ENCODE measurements at regions not wholly inside any gene's neighbourhood (a gene's known extent, or its start where the extent isn't known, plus 50 kb on each side); places are given as distances from the start of the nearest gene placed in this dataset.

- H3K27ac ChIP-seq (replicated peaks in 1 of 4): no peak overlapping the region
- TF ChIP-seq POLR2A (IDR thresholded peaks at IDR 0.05; ENCODE audit: low read depth) (no peak), POLR2AphosphoS5 (IDR thresholded peaks at IDR 0.05) (no peak), EP300 (IDR thresholded peaks at IDR 0.05) (no peak)
- TF ChIP-seq, protein P1, sequence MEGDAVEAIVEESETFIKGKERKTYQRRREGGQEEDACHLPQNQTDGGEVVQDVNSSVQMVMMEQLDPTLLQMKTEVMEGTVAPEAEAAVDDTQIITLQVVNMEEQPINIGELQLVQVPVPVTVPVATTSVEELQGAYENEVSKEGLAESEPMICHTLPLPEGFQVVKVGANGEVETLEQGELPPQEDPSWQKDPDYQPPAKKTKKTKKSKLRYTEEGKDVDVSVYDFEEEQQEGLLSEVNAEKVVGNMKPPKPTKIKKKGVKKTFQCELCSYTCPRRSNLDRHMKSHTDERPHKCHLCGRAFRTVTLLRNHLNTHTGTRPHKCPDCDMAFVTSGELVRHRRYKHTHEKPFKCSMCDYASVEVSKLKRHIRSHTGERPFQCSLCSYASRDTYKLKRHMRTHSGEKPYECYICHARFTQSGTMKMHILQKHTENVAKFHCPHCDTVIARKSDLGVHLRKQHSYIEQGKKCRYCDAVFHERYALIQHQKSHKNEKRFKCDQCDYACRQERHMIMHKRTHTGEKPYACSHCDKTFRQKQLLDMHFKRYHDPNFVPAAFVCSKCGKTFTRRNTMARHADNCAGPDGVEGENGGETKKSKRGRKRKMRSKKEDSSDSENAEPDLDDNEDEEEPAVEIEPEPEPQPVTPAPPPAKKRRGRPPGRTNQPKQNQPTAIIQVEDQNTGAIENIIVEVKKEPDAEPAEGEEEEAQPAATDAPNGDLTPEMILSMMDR (IDR thresholded peaks at IDR 0.05): no peak
- H3K4me3 ChIP-seq: no peak overlapping the region
- H3K4me1 ChIP-seq: peaks cover 0 to 7% (median 3%) of the 10 kb centered on the region in 4 donors
- WGBS: 100% methylated on average over 2 of the region's 2 CpGs
- no peaks in the 10 kb centered on the region for H3K36me3 ChIP-seq
- H3K9me3 ChIP-seq: no peaks in the 10 kb centered on the region
- DNase-seq (ENCODE audit: extremely low spot score): no peak
- intact Hi-C loops (cut with DNase I): no loop called here
- H3K27me3 ChIP-seq: no peaks in the 10 kb centered on the region
Observed at GRCh38 chr1:81449786-81450185, 350.9 kb upstream of the ADGRL2 start.

- no peak overlapping the region for H3K4me3 ChIP-seq
- 74% methylated on average over 9 of the region's 9 CpGs for WGBS
- H3K36me3 ChIP-seq: no peaks in the 10 kb centered on the region
- H3K4me1 ChIP-seq: peaks cover 0 to 7% (median 3%) of the 10 kb centered on the region in 4 donors
- TF ChIP-seq EP300 (IDR thresholded peaks at IDR 0.05) (no peak), POLR2A (IDR thresholded peaks at IDR 0.05; ENCODE audit: low read depth) (no peak), POLR2AphosphoS5 (IDR thresholded peaks at IDR 0.05) (no peak)
- TF ChIP-seq, protein P1 (IDR thresholded peaks at IDR 0.05): no peak
- H3K27ac ChIP-seq (replicated peaks in 1 of 4): no peak overlapping the region
- H3K9me3 ChIP-seq: no peaks in the 10 kb centered on the region
- no peak for DNase-seq (ENCODE audit: extremely low spot score)
- intact Hi-C loops (cut with DNase I): no loop called here
- H3K27me3 ChIP-seq: no peaks in the 10 kb centered on the region
Observed at GRCh38 chr1:81446000-81446669, 354.6 kb upstream of the ADGRL2 start.

DNA sequence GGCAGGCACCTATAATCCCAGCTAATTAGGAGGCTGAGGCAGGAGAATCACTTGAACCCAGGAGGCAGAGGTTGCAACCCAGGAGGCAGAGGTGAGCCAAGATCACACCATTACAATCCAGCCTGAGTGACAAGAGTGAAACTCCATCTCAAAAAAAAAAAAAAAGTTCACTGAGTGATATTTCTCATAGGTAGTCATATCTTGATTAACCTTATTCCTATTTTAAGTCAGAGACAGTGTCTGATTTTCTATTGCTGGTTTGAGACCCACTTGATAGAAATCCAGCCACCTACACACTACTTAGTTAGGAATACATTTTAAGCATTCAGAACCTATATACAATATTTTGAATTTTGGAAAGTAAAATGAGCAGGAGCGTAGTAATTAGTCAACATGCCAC, 357.4 kb upstream of the ADGRL2 start:
- 96% methylated on average over 1 of the region's 1 CpG for WGBS
- no peak for TF ChIP-seq POLR2A (IDR thresholded peaks at IDR 0.05; ENCODE audit: low read depth)
- TF ChIP-seq EP300 (IDR thresholded peaks at IDR 0.05): no peak
- TF ChIP-seq, protein P1 (IDR thresholded peaks at IDR 0.05): no peak
- no peak for TF ChIP-seq POLR2AphosphoS5 (IDR thresholded peaks at IDR 0.05)
- intact Hi-C loops (cut with DNase I): no loop called here

DNA sequence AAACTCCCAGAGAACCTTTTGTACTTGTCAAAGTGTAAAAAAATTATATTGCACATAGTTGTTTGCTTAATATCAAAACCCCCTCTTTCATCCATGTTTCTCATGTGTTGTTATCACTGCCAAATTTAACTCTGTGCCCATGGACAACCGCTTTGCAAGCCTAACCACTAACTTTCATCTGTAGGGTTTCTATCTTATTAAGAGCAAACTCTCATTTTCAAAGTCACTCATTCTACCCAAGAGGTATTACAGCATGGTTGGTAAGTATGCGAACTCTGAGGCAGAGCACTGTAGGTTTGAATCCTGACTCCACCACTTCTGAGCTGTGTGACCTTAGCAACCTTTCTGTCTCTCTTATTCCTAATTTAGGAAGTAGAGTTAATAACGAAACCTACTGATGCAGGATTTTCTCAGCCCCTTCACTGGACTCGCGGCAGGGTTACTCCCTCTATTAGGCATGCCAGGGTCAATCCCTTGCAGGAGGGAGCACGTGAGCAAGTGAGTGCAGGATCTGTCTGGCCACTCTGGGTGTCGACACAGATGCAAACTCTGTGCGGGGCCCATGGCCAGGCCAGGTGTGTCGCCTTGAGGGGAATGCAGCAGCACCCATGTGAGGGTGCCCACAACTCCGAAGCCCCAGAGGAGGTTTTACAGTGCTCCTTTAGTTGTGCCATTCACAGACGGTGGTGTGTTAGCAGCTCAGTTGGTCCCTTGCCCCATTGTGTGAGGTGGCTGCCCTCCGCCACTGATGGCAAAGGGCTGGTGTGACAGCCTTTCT, 361.5 kb upstream of the ADGRL2 start:
- DNase-seq (ENCODE audit: extremely low spot score): no peak
- Histone ChIP-seq H3K9me3 (no peaks in the 10 kb centered on the region), H3K4me3 (no peak overlapping the region), H3K27ac (replicated peaks in 1 of 4) (no peak overlapping the region), H3K27me3 (no peaks in the 10 kb centered on the region), H3K4me1 (peaks cover 5 to 21% (median 10%) of the 10 kb centered on the region in 4 donors), H3K36me3 (no peaks in the 10 kb centered on the region)
- intact Hi-C loops (cut with DNase I): no loop called here
- TF ChIP-seq EP300 (IDR thresholded peaks at IDR 0.05): no peak
- TF ChIP-seq POLR2AphosphoS5 (IDR thresholded peaks at IDR 0.05): no peak
- no peak for TF ChIP-seq POLR2A (IDR thresholded peaks at IDR 0.05; ENCODE audit: low read depth)
- TF ChIP-seq, protein P1 (IDR thresholded peaks at IDR 0.05): no peak
- 97% methylated on average over 11 of the region's 12 CpGs for WGBS

More for the DNA sequence above, 357.4 kb upstream of the ADGRL2 start:
- DNase-seq (ENCODE audit: extremely low spot score): no peak
- H3K4me1 ChIP-seq: peaks cover 0 to 7% (median 3%) of the 10 kb centered on the region in 4 donors
- no peaks in the 10 kb centered on the region for H3K9me3 ChIP-seq
- no peaks in the 10 kb centered on the region for H3K36me3 ChIP-seq
- no peak overlapping the region for H3K4me3 ChIP-seq
- no peaks in the 10 kb centered on the region for H3K27me3 ChIP-seq
- H3K27ac ChIP-seq (replicated peaks in 1 of 4): no peak overlapping the region
